A673 (cell line): ENCODE measurements at regions not wholly inside any gene's neighbourhood (a gene's known extent, or its start where the extent isn't known, plus 50 kb on each side); places are given as distances from the start of the nearest gene placed in this dataset.

Experiments
- EZH2 ChIP-seq: fragments of 200-600 bp; sonication (generic); IDR thresholded peaks from 2 replicates; pipeline ENCODE4 v1.6.1; 2017; ENCODE audit warnings: borderline replicate concordance, low read depth, mild to moderate bottlenecking, mixed read lengths, antibody characterized with exemption, low read length; ENCODE audit not compliant: poor library complexity, severe bottlenecking
- TF ChIP-seq, protein P1 (sequence below): fragments of 300-800, 200-600 bp; sonication (generic); conservative IDR thresholded peaks from 2 replicates; pipeline ENCODE4 v1.5.1; 2017; ENCODE audit warnings: low read depth, mild to moderate bottlenecking, antibody characterized with exemption, low read length, moderate library complexity, mixed read lengths

DNA sequence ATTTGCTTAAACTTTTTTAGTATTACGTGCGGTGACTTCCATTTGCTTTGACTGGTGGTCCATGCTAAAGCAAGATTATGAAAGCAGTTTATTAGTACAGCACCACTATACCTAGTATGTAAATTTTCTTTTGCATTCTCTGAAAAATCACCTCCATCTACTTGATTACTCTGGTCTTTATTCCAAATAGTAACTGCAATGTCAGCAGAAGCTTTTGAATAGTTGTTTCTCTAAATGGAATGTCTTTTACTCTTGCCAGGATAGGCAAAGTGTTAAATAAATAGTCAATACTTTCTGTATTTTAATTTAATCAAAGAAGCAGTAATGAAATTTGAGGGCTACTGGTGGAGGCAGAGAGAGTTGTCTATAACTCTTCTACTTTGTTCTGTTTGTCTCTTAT is 167.2 kb upstream of the SLC4A4 start:
- TF ChIP-seq, protein P1, sequence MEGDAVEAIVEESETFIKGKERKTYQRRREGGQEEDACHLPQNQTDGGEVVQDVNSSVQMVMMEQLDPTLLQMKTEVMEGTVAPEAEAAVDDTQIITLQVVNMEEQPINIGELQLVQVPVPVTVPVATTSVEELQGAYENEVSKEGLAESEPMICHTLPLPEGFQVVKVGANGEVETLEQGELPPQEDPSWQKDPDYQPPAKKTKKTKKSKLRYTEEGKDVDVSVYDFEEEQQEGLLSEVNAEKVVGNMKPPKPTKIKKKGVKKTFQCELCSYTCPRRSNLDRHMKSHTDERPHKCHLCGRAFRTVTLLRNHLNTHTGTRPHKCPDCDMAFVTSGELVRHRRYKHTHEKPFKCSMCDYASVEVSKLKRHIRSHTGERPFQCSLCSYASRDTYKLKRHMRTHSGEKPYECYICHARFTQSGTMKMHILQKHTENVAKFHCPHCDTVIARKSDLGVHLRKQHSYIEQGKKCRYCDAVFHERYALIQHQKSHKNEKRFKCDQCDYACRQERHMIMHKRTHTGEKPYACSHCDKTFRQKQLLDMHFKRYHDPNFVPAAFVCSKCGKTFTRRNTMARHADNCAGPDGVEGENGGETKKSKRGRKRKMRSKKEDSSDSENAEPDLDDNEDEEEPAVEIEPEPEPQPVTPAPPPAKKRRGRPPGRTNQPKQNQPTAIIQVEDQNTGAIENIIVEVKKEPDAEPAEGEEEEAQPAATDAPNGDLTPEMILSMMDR = no peak
- no peak for TF ChIP-seq EZH2
